ENCODE measurements at regions not wholly inside any gene's neighbourhood (a gene's known extent, or its start where the extent isn't known, plus 50 kb on each side); places are given as distances from the start of the nearest gene placed in this dataset.

DNA sequence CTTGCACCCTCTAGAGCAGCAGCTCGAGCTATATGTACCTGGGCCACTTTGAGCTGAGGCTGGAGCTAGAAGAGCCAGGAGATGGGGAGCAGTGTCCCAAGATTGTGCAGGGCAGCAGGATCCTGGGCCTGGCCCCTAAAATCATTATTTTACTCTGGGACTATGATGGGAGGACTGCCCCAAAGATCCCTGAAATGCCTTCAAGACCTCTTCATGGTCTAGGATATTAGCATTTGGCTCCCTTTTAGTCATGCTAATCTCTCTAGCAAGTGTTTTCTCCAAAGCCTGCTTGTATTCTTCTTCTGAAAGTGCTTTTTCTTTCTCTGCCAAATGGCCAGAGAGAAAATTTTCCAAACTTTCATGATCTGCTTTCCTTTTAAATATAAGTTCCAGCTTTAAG is 211.6 kb downstream of the PARM1 start:
- TF ChIP-seq TARDBP (IDR thresholded peaks at IDR 0.05) (no peak), FOXM1 (IDR thresholded peaks at IDR 0.05; ENCODE audit: borderline replicate concordance) (no peak), BHLHE40 (IDR thresholded peaks at IDR 0.05; ENCODE audit: borderline replicate concordance) (no peak), SUZ12 (IDR thresholded peaks at IDR 0.05) (no peak), SP1 (IDR thresholded peaks at IDR 0.05) (no peak), FOXK2 (IDR thresholded peaks at IDR 0.05) (no peak), FOXA1 (IDR thresholded peaks at IDR 0.05) (no peak), HDGF (IDR thresholded peaks at IDR 0.05; ENCODE audit: borderline replicate concordance) (no peak), ZNF384 (IDR thresholded peaks at IDR 0.05) (no peak), L3MBTL2 (conservative IDR thresholded peaks at IDR 0.05) (no peak), ARNT (IDR thresholded peaks at IDR 0.05) (no peak)
- TF ChIP-seq, protein P1, sequence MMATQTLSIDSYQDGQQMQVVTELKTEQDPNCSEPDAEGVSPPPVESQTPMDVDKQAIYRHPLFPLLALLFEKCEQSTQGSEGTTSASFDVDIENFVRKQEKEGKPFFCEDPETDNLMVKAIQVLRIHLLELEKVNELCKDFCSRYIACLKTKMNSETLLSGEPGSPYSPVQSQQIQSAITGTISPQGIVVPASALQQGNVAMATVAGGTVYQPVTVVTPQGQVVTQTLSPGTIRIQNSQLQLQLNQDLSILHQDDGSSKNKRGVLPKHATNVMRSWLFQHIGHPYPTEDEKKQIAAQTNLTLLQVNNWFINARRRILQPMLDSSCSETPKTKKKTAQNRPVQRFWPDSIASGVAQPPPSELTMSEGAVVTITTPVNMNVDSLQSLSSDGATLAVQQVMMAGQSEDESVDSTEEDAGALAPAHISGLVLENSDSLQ (IDR thresholded peaks at IDR 0.05) = no peak
